ENCODE measurements at regions not wholly inside any gene's neighbourhood (a gene's known extent, or its start where the extent isn't known, plus 50 kb on each side); places are given as distances from the start of the nearest gene placed in this dataset.
"Not testable (repeated sequence)": the region's sequence is repeated elsewhere in the genome, so short reads cannot be mapped to it uniquely, and the experiment has no call there.

- TF ChIP-seq POLR2A (IDR thresholded peaks at IDR 0.05) (no peak), CTCF (IDR thresholded peaks at IDR 0.05) (no peak)
- intact Hi-C loops (cut with DNase I), result no loop called here
- H3K27me3 ChIP-seq, result no peaks in the 10 kb centered on the region
- no peak for DNase-seq
- H3K9me3 ChIP-seq, result no peaks in the 10 kb centered on the region
- H3K27ac ChIP-seq, result no peak overlapping the region
- no peaks in the 10 kb centered on the region for H3K4me1 ChIP-seq
- no peaks in the 10 kb centered on the region for H3K36me3 ChIP-seq
- 77 to 83% methylated on average over 2 of the region's 2 CpGs for WGBS, 2 donors
- H3K4me3 ChIP-seq, result no peak overlapping the region
These were observed 347.2 kb upstream of the ZC3H15 start for GRCh38 chr2:186138845-186139244.

GRCh38 chr2:186159101-186159500 is 327.0 kb upstream of the ZC3H15 start:
- no peak for TF ChIP-seq POLR2A (IDR thresholded peaks at IDR 0.05)
- no peak for TF ChIP-seq CTCF (IDR thresholded peaks at IDR 0.05)
- H3K9me3 ChIP-seq, result peaks cover 0 to 6% (median 5%) of the 10 kb centered on the region in 3 donors
- H3K36me3 ChIP-seq, result no peaks in the 10 kb centered on the region
- intact Hi-C loops (cut with DNase I), result no loop called here
- H3K27me3 ChIP-seq, result no peaks in the 10 kb centered on the region
- no peak for DNase-seq
- H3K4me3 ChIP-seq, result no peak overlapping the region
- no peaks in the 10 kb centered on the region for H3K4me1 ChIP-seq
- no peak overlapping the region for H3K27ac ChIP-seq

- Histone ChIP-seq H3K27me3 (no peaks in the 10 kb centered on the region), H3K36me3 (no peaks in the 10 kb centered on the region), H3K4me3 (no peak overlapping the region), H3K4me1 (no peaks in the 10 kb centered on the region), H3K27ac (no peak overlapping the region), H3K9me3 (no peaks in the 10 kb centered on the region)
- TF ChIP-seq POLR2A (IDR thresholded peaks at IDR 0.05) (no peak), CTCF (IDR thresholded peaks at IDR 0.05) (no peak)
- WGBS, 2 donors, result 63 to 92% methylated on average over 2 of the region's 2 CpGs
- intact Hi-C loops (cut with DNase I), result no loop called here
- no peak for DNase-seq
These were observed 321.7 kb upstream of the ZC3H15 start for GRCh38 chr2:186164325-186164724.

GRCh38 chr2:186170693-186171092 is 315.4 kb upstream of the ZC3H15 start:
- H3K9me3 ChIP-seq, result no peaks in the 10 kb centered on the region
- WGBS, 2 donors, result 86 to 87% methylated on average over 1 of the region's 1 CpG
- intact Hi-C loops (cut with DNase I), result no loop called here
- DNase-seq, result no peak
- H3K27ac ChIP-seq, result no peak overlapping the region
- no peaks in the 10 kb centered on the region for H3K4me1 ChIP-seq
- no peaks in the 10 kb centered on the region for H3K27me3 ChIP-seq
- TF ChIP-seq POLR2A (IDR thresholded peaks at IDR 0.05) (no peak), CTCF (IDR thresholded peaks at IDR 0.05) (no peak)
- no peak overlapping the region for H3K4me3 ChIP-seq
- no peaks in the 10 kb centered on the region for H3K36me3 ChIP-seq

- intact Hi-C loops (cut with DNase I), result no loop called here
- no peak for DNase-seq
- 58 to 68% methylated on average over 1 of the region's 1 CpG for WGBS, 2 donors
- Histone ChIP-seq H3K9me3 (no peaks in the 10 kb centered on the region), H3K4me1 (no peaks in the 10 kb centered on the region), H3K4me3 (no peak overlapping the region), H3K36me3 (no peaks in the 10 kb centered on the region), H3K27ac (no peak overlapping the region), H3K27me3 (no peaks in the 10 kb centered on the region)
- TF ChIP-seq POLR2A (IDR thresholded peaks at IDR 0.05) (no peak), CTCF (IDR thresholded peaks at IDR 0.05) (no peak)
These were observed 304.4 kb upstream of the ZC3H15 start for GRCh38 chr2:186181625-186182024.

GRCh38 chr2:186182366-186182765 is 303.7 kb upstream of the ZC3H15 start:
- intact Hi-C loops (cut with DNase I); H3K4me3 ChIP-seq; H3K36me3 ChIP-seq; H3K27ac ChIP-seq; DNase-seq; H3K27me3 ChIP-seq; H3K4me1 ChIP-seq; H3K9me3 ChIP-seq: not testable (repeated sequence)
- 88 to 92% methylated on average over 10 of the region's 10 CpGs for WGBS, 2 donors

All from esophagus squamous epithelium (tissue), 5 donors.